GM13976 (cell line): ENCODE measurements at regions not wholly inside any gene's neighbourhood (a gene's known extent, or its start where the extent isn't known, plus 50 kb on each side); places are given as distances from the start of the nearest gene placed in this dataset.

Experiments used
- DNase-seq: peaks from one replicate; pipeline ENCODE4 v3.0.0; 2012; ENCODE audit warnings: low spot score
- CTCF ChIP-seq: IDR thresholded peaks from 2 replicates; pipeline ENCODE4 v1.5.1; 2012; ENCODE audit warnings: borderline replicate concordance, mild to moderate bottlenecking; ENCODE audit not compliant: insufficient read depth; ENCODE audit errors: extremely low read depth, missing control alignments, control extremely low read depth
- in situ Hi-C: fragments of 300-500 bp; cut with MboI; formaldehyde crosslinking; loops from one replicate; pipeline ENCODE4 v1.12.0; 2022; ENCODE audit warnings: low sequenced_read_pairs, mixed read lengths, inconsistent platforms; ENCODE audit not compliant: unreplicated experiment

GRCh38 chr10:105949721-105950120 is 1214.8 kb downstream of the SORCS1 start:
- in situ Hi-C loops: loop anchor here (10.0 kb wide), 1 partner anchor 235 kb away; no protein-coding TSS in a partner anchor
- TF ChIP-seq CTCF: no peak
- no peak for DNase-seq

GRCh38 chr10:105925045-105925785 is 1239.3 kb downstream of the SORCS1 start:
- in situ Hi-C loops: no loop called here
- no peak for DNase-seq
- TF ChIP-seq CTCF: no peak

GRCh38 chr10:105921348-105921747 is 1243.2 kb downstream of the SORCS1 start:
- no peak for TF ChIP-seq CTCF
- in situ Hi-C loops: no loop called here
- DNase-seq: no peak

GRCh38 chr10:105914432-105914831 is 1250.1 kb downstream of the SORCS1 start:
- in situ Hi-C loops: no loop called here
- no peak for DNase-seq
- TF ChIP-seq CTCF: no peak

GRCh38 chr10:105908701-105909100 is 1255.8 kb downstream of the SORCS1 start:
- in situ Hi-C loops: no loop called here
- no peak for DNase-seq
- no peak for TF ChIP-seq CTCF

- in situ Hi-C loops: no loop called here
- DNase-seq: no peak
- no peak for TF ChIP-seq CTCF
These were observed 1244.4 kb downstream of the SORCS3 start for GRCh38 chr10:105885495-105885894.

GRCh38 chr10:105879401-105879800 is 1238.3 kb downstream of the SORCS3 start:
- no peak for DNase-seq
- in situ Hi-C loops: no loop called here
- TF ChIP-seq CTCF: no peak
